SK-N-SH treated with all-trans-retinoic acid at 6 μM for 48 hours (cell line): ENCODE measurements at regions not wholly inside any gene's neighbourhood (a gene's known extent, or its start where the extent isn't known, plus 50 kb on each side); places are given as distances from the start of the nearest gene placed in this dataset.

ENCODE experiments used
- ATAC-seq: fragments of 200-7000 bp; cut with Tn5 transposase; 3 replicates; pipeline ENCODE4 v1.9.1; 2020; ENCODE audit warnings: mild to moderate bottlenecking, moderate library complexity
- ARNTL ChIP-seq: fragments of 450-650 bp; formaldehyde crosslinking; IDR thresholded peaks from 2 replicates; pipeline ENCODE4 v1.5.0; 2020; ENCODE audit warnings: low read depth, mild to moderate bottlenecking, moderate library complexity, borderline replicate concordance
- BACH2 ChIP-seq: fragments of 250-450 bp; sonication (Bioruptor Pico); IDR thresholded peaks from 2 replicates; pipeline ENCODE4 v1.9.0; 2021; ENCODE audit warnings: mild to moderate bottlenecking, borderline replicate concordance
- CSDC2 ChIP-seq: fragments of 250-450 bp; sonication (Bioruptor Pico); IDR thresholded peaks from 2 replicates; pipeline ENCODE4 v1.5.0; 2020; ENCODE audit warnings: mild to moderate bottlenecking, moderate library complexity
- CSRNP3 ChIP-seq: fragments of 250-450 bp; sonication (Bioruptor Pico); IDR thresholded peaks from 2 replicates; pipeline ENCODE4 v1.5.1; 2021; ENCODE audit warnings: mild to moderate bottlenecking, moderate library complexity
- ESRRG ChIP-seq: fragments of 250-450 bp; sonication (Bioruptor Pico); IDR thresholded peaks from 2 replicates; pipeline ENCODE4 v1.6.1; 2021; ENCODE audit warnings: mild to moderate bottlenecking
- GLIS3 ChIP-seq: fragments of 250-450 bp; sonication (Bioruptor Pico); IDR thresholded peaks from 2 replicates; pipeline ENCODE4 v1.5.0; 2020; ENCODE audit warnings: mild to moderate bottlenecking, moderate library complexity
- ISL1 ChIP-seq: fragments of 250-450 bp; sonication (Bioruptor Pico); IDR thresholded peaks from 2 replicates; pipeline ENCODE4 v2.1.2; 2022; ENCODE audit warnings: mild to moderate bottlenecking, moderate library complexity
- OSR1 ChIP-seq: fragments of 250-450 bp; sonication (Bioruptor Pico); IDR thresholded peaks from 2 replicates; pipeline ENCODE4 v1.8.0; 2022; ENCODE audit warnings: moderate library complexity, mild to moderate bottlenecking, inconsistent platforms
- POU6F1 ChIP-seq: fragments of 250-450 bp; sonication (Bioruptor Pico); IDR thresholded peaks from 2 replicates; pipeline ENCODE4 v1.8.0; 2021; ENCODE audit warnings: low read depth, mild to moderate bottlenecking, moderate library complexity, borderline replicate concordance
- PPARA ChIP-seq: fragments of 250-450 bp; sonication (Bioruptor Pico); IDR thresholded peaks from 2 replicates; pipeline ENCODE4 v1.5.0; 2020; ENCODE audit warnings: mild to moderate bottlenecking, borderline replicate concordance
- RARB ChIP-seq: fragments of 250-450 bp; sonication (Bioruptor Pico); IDR thresholded peaks from 2 replicates; pipeline ENCODE4 v1.8.0; 2021; ENCODE audit warnings: mild to moderate bottlenecking, moderate library complexity
- TCF4 ChIP-seq: fragments of 250-450 bp; sonication (Bioruptor Pico); IDR thresholded peaks from 2 replicates; pipeline ENCODE4 v1.8.0; 2021; ENCODE audit warnings: mild to moderate bottlenecking, moderate library complexity, borderline replicate concordance
- TOX ChIP-seq: fragments of 250-450 bp; sonication (Bioruptor Pico); IDR thresholded peaks from 2 replicates; pipeline ENCODE4 v1.8.0; 2021; ENCODE audit warnings: mild to moderate bottlenecking, moderate library complexity, borderline replicate concordance
- ZC3H10 ChIP-seq: fragments of 250-450 bp; sonication (Bioruptor Pico); IDR thresholded peaks from 2 replicates; pipeline ENCODE4 v1.5.1; 2021; ENCODE audit warnings: mild to moderate bottlenecking, moderate library complexity
- ZFP3 ChIP-seq: fragments of 250-450 bp; sonication (Bioruptor Pico); IDR thresholded peaks from 2 replicates; pipeline ENCODE4 v1.5.0; 2020; ENCODE audit warnings: mild to moderate bottlenecking, moderate library complexity
- ZFP30 ChIP-seq: fragments of 450-650 bp; formaldehyde crosslinking; IDR thresholded peaks from 2 replicates; pipeline ENCODE4 v1.5.0; 2022; ENCODE audit warnings: mild to moderate bottlenecking, moderate library complexity
- ZNF565 ChIP-seq: fragments of 450-650 bp; formaldehyde crosslinking; conservative IDR thresholded peaks from 2 replicates; pipeline ENCODE4 v1.5.0; 2020; ENCODE audit warnings: low read depth, mild to moderate bottlenecking, moderate library complexity
- ZNF8 ChIP-seq: fragments of 450-650 bp; formaldehyde crosslinking; IDR thresholded peaks from 2 replicates; pipeline ENCODE4 v1.5.0; 2020; ENCODE audit warnings: mild to moderate bottlenecking, moderate library complexity
- TF ChIP-seq, protein P1 (sequence below): fragments of 250-450 bp; sonication (Bioruptor Pico); IDR thresholded peaks from 2 replicates; pipeline ENCODE4 v1.8.0; 2020; ENCODE audit warnings: mild to moderate bottlenecking, moderate library complexity, borderline replicate concordance
- TF ChIP-seq, protein P2 (sequence below): fragments of 250-450 bp; sonication (Bioruptor Pico); IDR thresholded peaks from 2 replicates; pipeline ENCODE4 v1.5.1; 2020; ENCODE audit warnings: low read depth, mild to moderate bottlenecking, moderate library complexity
- TF ChIP-seq, protein P3 (sequence below): fragments of 250-450 bp; sonication (Bioruptor Pico); IDR thresholded peaks from 2 replicates; pipeline ENCODE4 v1.5.0; 2020; ENCODE audit warnings: mild to moderate bottlenecking, moderate library complexity

- TF ChIP-seq ISL1 (no peak), CSDC2 (CRISPR knock-in tag) (no peak), POU6F1 (CRISPR knock-in tag) (no peak), OSR1 (CRISPR knock-in tag) (no peak)
- TF ChIP-seq, protein P1, sequence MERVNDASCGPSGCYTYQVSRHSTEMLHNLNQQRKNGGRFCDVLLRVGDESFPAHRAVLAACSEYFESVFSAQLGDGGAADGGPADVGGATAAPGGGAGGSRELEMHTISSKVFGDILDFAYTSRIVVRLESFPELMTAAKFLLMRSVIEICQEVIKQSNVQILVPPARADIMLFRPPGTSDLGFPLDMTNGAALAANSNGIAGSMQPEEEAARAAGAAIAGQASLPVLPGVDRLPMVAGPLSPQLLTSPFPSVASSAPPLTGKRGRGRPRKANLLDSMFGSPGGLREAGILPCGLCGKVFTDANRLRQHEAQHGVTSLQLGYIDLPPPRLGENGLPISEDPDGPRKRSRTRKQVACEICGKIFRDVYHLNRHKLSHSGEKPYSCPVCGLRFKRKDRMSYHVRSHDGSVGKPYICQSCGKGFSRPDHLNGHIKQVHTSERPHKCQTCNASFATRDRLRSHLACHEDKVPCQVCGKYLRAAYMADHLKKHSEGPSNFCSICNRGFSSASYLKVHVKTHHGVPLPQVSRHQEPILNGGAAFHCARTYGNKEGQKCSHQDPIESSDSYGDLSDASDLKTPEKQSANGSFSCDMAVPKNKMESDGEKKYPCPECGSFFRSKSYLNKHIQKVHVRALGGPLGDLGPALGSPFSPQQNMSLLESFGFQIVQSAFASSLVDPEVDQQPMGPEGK = no peak
- TF ChIP-seq, protein P2, sequence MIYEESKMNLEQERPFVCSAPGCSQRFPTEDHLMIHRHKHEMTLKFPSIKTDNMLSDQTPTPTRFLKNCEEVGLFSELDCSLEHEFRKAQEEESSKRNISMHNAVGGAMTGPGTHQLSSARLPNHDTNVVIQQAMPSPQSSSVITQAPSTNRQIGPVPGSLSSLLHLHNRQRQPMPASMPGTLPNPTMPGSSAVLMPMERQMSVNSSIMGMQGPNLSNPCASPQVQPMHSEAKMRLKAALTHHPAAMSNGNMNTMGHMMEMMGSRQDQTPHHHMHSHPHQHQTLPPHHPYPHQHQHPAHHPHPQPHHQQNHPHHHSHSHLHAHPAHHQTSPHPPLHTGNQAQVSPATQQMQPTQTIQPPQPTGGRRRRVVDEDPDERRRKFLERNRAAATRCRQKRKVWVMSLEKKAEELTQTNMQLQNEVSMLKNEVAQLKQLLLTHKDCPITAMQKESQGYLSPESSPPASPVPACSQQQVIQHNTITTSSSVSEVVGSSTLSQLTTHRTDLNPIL = no peak
- no peak for ATAC-seq
Observed at GRCh38 chr7:46321556-46322205, 400.6 kb upstream of the IGFBP3 start.

- ATAC-seq = no peak
- TF ChIP-seq, protein P2 = no peak
- TF ChIP-seq ESRRG (CRISPR knock-in tag) (no peak), TOX (CRISPR knock-in tag) (no peak), ZNF8 (CRISPR knock-in tag) (no peak), ISL1 (no peak), POU6F1 (CRISPR knock-in tag) (no peak), ZFP30 (CRISPR knock-in tag) (no peak), ARNTL (no peak), GLIS3 (CRISPR knock-in tag) (no peak), OSR1 (CRISPR knock-in tag) (no peak)
- TF ChIP-seq, protein P1 = no peak
- TF ChIP-seq, all 23 proteins: peak for 0
Observed at GRCh38 chr7:46320956-46321355, 399.9 kb upstream of the IGFBP3 start.

- ATAC-seq = no peak
- TF ChIP-seq TCF4 (CRISPR knock-in tag) = no peak
- TF ChIP-seq, protein P3, sequence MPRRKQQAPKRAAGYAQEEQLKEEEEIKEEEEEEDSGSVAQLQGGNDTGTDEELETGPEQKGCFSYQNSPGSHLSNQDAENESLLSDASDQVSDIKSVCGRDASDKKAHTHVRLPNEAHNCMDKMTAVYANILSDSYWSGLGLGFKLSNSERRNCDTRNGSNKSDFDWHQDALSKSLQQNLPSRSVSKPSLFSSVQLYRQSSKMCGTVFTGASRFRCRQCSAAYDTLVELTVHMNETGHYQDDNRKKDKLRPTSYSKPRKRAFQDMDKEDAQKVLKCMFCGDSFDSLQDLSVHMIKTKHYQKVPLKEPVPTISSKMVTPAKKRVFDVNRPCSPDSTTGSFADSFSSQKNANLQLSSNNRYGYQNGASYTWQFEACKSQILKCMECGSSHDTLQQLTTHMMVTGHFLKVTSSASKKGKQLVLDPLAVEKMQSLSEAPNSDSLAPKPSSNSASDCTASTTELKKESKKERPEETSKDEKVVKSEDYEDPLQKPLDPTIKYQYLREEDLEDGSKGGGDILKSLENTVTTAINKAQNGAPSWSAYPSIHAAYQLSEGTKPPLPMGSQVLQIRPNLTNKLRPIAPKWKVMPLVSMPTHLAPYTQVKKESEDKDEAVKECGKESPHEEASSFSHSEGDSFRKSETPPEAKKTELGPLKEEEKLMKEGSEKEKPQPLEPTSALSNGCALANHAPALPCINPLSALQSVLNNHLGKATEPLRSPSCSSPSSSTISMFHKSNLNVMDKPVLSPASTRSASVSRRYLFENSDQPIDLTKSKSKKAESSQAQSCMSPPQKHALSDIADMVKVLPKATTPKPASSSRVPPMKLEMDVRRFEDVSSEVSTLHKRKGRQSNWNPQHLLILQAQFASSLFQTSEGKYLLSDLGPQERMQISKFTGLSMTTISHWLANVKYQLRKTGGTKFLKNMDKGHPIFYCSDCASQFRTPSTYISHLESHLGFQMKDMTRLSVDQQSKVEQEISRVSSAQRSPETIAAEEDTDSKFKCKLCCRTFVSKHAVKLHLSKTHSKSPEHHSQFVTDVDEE = no peak
- no peak for TF ChIP-seq ZFP30 (CRISPR knock-in tag)
- no peak for TF ChIP-seq TOX (CRISPR knock-in tag)
- no peak for TF ChIP-seq ZNF565 (CRISPR knock-in tag)
- TF ChIP-seq OSR1 (CRISPR knock-in tag) = no peak
- TF ChIP-seq CSRNP3 = no peak
- TF ChIP-seq ISL1 = no peak
- TF ChIP-seq PPARA (CRISPR knock-in tag) = no peak
- no peak for TF ChIP-seq BACH2 (CRISPR knock-in tag)
- no peak for TF ChIP-seq ESRRG (CRISPR knock-in tag)
- TF ChIP-seq ARNTL = no peak
- no peak for TF ChIP-seq POU6F1 (CRISPR knock-in tag)
- no peak for TF ChIP-seq ZFP3
- TF ChIP-seq RARB (CRISPR knock-in tag) = no peak
- no peak for TF ChIP-seq CSDC2 (CRISPR knock-in tag)
- no peak for TF ChIP-seq ZC3H10 (CRISPR knock-in tag)
Observed at GRCh38 chr7:46319841-46320240, 398.8 kb upstream of the IGFBP3 start.
